IMR-90 (cell line): ENCODE measurements at regions not wholly inside any gene's neighbourhood (a gene's known extent, or its start where the extent isn't known, plus 50 kb on each side); places are given as distances from the start of the nearest gene placed in this dataset.

Experiments used
- ATAC-seq: fragments of 200-7000 bp; cut with Tn5 transposase; 2 replicates; pipeline ENCODE4 v1.9.1; 2020; ENCODE audit warnings: low read depth, mild to moderate bottlenecking, moderate library complexity
- BruUV-seq: library from RNA; stranded (reverse); fragments of 400-500 nt; replicated peaks from 2 replicates; lab custom pipeline; 2021; lab: Mats Ljungman, UMichigan
- CTCF ChIA-PET: fragments of 300-600 bp; formaldehyde crosslinking; extraction: SDS; loops from one replicate; lab custom pipeline; 2021; ENCODE audit warnings: antibody characterized with exemption; lab: Yijun Ruan, JAX
- POLR2A ChIA-PET: fragments of 300-600 bp; sonication (Branson Sonifier 250); formaldehyde crosslinking; loops from one replicate; lab custom pipeline; 2022; ENCODE audit warnings: antibody characterized with exemption; ENCODE audit not compliant: unreplicated experiment; lab: Charles Lee
- DNase-seq: peaks from one replicate; pipeline ENCODE4 v3.0.0; 2013
- H2AFZ ChIP-seq: replicated peaks from 2 replicates; pipeline ENCODE3; 2013; ENCODE audit warnings: low read length, mild to moderate bottlenecking; ENCODE audit not compliant: poor library complexity
- H2AK5ac ChIP-seq: 2 replicates; pipeline ENCODE4 v1.6.1; 2013; ENCODE audit warnings: low read depth, low read length, inconsistent platforms
- H2AK9ac ChIP-seq: replicated peaks from 2 replicates; pipeline ENCODE3; 2013; ENCODE audit warnings: mild to moderate bottlenecking, low read depth, low read length, moderate library complexity; ENCODE audit not compliant: poor library complexity
- H2BK120ac ChIP-seq: 2 replicates; pipeline ENCODE4 v1.6.1; 2013; ENCODE audit warnings: low read depth, low read length, inconsistent platforms
- H2BK15ac ChIP-seq: 3 replicates; pipeline ENCODE4 v1.6.1; 2013; ENCODE audit warnings: low read depth, low read length, inconsistent platforms
- H2BK20ac ChIP-seq: 2 replicates; pipeline ENCODE4 v1.6.1; 2013; ENCODE audit warnings: low read depth, mild to moderate bottlenecking, inconsistent platforms, low read length, moderate library complexity
- H2BK5ac ChIP-seq: 2 replicates; pipeline ENCODE4 v1.6.1; 2013; ENCODE audit warnings: mild to moderate bottlenecking, low read depth, low read length, inconsistent platforms; ENCODE audit not compliant: poor library complexity, severe bottlenecking
- H3K14ac ChIP-seq: replicated peaks from 2 replicates; pipeline ENCODE4 v1.6.1; 2013; ENCODE audit warnings: low read depth, low read length, inconsistent platforms
- H3K18ac ChIP-seq: 2 replicates; pipeline ENCODE4 v1.6.1; 2013; ENCODE audit warnings: low read depth, low read length, control low read depth
- H3K23ac ChIP-seq: 2 replicates; pipeline ENCODE4 v1.6.1; 2013; ENCODE audit warnings: low read depth, low read length, inconsistent platforms
- H3K27ac ChIP-seq: 2 replicates; pipeline ENCODE4 v1.5.1; 2013; ENCODE audit warnings: mild to moderate bottlenecking, control low read depth, low read length; ENCODE audit not compliant: insufficient read depth
- H3K27me3 ChIP-seq: 2 replicates; pipeline ENCODE4 v1.6.1; 2013; ENCODE audit warnings: low read length; ENCODE audit not compliant: control insufficient read depth, insufficient read depth
- H3K36me3 ChIP-seq: 2 replicates; pipeline ENCODE4 v1.6.1; 2013; ENCODE audit warnings: low read length, mixed read lengths; ENCODE audit not compliant: control insufficient read depth, insufficient read depth
- H3K4ac ChIP-seq: 2 replicates; pipeline ENCODE4 v1.6.1; 2013; ENCODE audit warnings: low read depth, low read length, inconsistent platforms
- H3K4me1 ChIP-seq: 2 replicates; pipeline ENCODE4 v1.6.1; 2013; ENCODE audit warnings: low read length, mixed read lengths; ENCODE audit not compliant: control insufficient read depth, insufficient read depth
- H3K4me2 ChIP-seq: 2 replicates; pipeline ENCODE4 v1.6.1; 2013; ENCODE audit warnings: low read depth, mild to moderate bottlenecking, control low read depth, low read length, moderate library complexity
- H3K4me3 ChIP-seq: 2 replicates; pipeline ENCODE4 v1.5.1; 2013; ENCODE audit warnings: low read depth, mild to moderate bottlenecking, control low read depth, low read length, moderate library complexity; ENCODE audit not compliant: insufficient read depth
- H3K56ac ChIP-seq: 2 replicates; pipeline ENCODE4 v1.6.1; 2013; ENCODE audit warnings: low read length, inconsistent platforms; ENCODE audit not compliant: insufficient read depth; ENCODE audit errors: extremely low read depth
- H3K79me1 ChIP-seq, 2 experiments: 2 replicates each; pipeline ENCODE4 v1.6.1; 2013; ENCODE audit warnings: low read length in 2 of 2, inconsistent platforms in 1 of 2, low read depth in 1 of 2
- H3K9ac ChIP-seq: 2 replicates; pipeline ENCODE4 v1.6.1; 2013; ENCODE audit warnings: low read depth, low read length, control low read depth
- H3K9me1 ChIP-seq: 2 replicates; pipeline ENCODE4 v1.6.1; 2013; ENCODE audit warnings: low read length, inconsistent platforms; ENCODE audit not compliant: insufficient read depth
- H3K9me3 ChIP-seq: 2 replicates; pipeline ENCODE4 v1.6.1; 2013; ENCODE audit warnings: low read length; ENCODE audit not compliant: control insufficient read depth, insufficient read depth
- H4K20me1 ChIP-seq: 2 replicates; pipeline ENCODE4 v1.6.1; 2013; ENCODE audit warnings: low read length, inconsistent platforms; ENCODE audit not compliant: insufficient read depth
- H4K5ac ChIP-seq: 2 replicates; pipeline ENCODE4 v1.6.1; 2013; ENCODE audit warnings: mild to moderate bottlenecking, low read depth, low read length, control low read depth
- H4K8ac ChIP-seq, 2 experiments: 2 replicates each; pipeline ENCODE4 v1.6.1; 2013; ENCODE audit warnings: low read depth in 2 of 2, low read length in 2 of 2, control low read depth in 1 of 2, inconsistent platforms in 1 of 2
- H4K91ac ChIP-seq: 2 replicates; pipeline ENCODE4 v1.6.1; 2013; ENCODE audit warnings: low read depth, low read length, inconsistent platforms; ENCODE audit not compliant: insufficient read depth
- NFE2L2 ChIP-seq: fragments of 150-350 bp; IDR thresholded peaks from 2 replicates; pipeline ENCODE4 v1.6.1; 2016; ENCODE audit warnings: low read depth, mild to moderate bottlenecking, low read length
- SMC3 ChIP-seq: fragments of 150-350 bp; IDR thresholded peaks from 2 replicates; pipeline ENCODE4 v1.6.1; 2016; ENCODE audit warnings: low read depth, mild to moderate bottlenecking, antibody characterized with exemption, low read length, moderate library complexity
- WGBS, 2 experiments: methylation state at CpG; one replicate each; pipeline versions ENCODE4 v1.1.5 to v1.1.7; 2013; ENCODE audit warnings: missing lambda C conversion rate in 2 of 2; ENCODE audit not compliant: insufficient read length in 1 of 2; ENCODE audit errors: extremely low coverage in 2 of 2; 5-methylcytosine and 5-hydroxymethylcytosine counted together
- dilution Hi-C: fragments of 300-500 bp; cut with HindIII; formaldehyde crosslinking; loops from one replicate; pipeline ENCODE4 v1.14.3; 2018; ENCODE audit warnings: low sequenced_read_pairs; ENCODE audit not compliant: unreplicated experiment
- in situ Hi-C: fragments of 300-500 bp; cut with MboI; formaldehyde crosslinking; loops from 3 replicates; pipeline ENCODE4 v1.14.3; 2019; ENCODE audit warnings: low sequenced_read_pairs, inconsistent platforms, mixed read lengths
- intact Hi-C: fragments of 100-400 bp; cut with micrococcal nuclease; formaldehyde crosslinking; loops from 2 replicates; pipeline ENCODE4 v1.10.0; 2022

DNA sequence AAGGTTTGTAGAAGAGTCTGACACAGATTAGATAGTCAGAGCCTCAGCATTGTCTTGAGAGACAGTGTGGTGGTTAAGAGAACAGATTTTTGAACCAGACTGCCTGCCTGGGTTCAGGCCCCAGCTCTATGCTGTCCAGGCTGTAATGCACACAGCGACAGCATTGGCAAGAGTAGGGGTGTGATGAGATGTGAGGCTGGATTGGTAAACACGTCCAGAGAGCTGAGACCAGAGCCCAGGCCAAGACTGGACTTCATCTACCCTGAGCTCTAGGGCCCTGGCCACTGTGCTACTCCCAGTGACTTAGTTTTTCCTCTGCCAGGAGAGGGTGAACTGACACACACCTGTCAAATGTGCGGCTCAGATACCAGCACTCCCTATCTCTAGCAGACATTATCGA lies 360.4 kb downstream of the RPS24 start:
- CTCF ChIA-PET: no interaction called here

More for the DNA sequence above, 360.4 kb downstream of the RPS24 start:
- Histone ChIP-seq H3K9me3 (no peaks in the 10 kb centered on the region), H3K9me1 (no peaks in the 10 kb centered on the region), H4K20me1 (no peaks in the 10 kb centered on the region), H3K27me3 (peaks cover 36% of the 10 kb centered on the region), H2BK20ac (no peak overlapping the region), H2AFZ (no peak overlapping the region), H3K14ac (no peak overlapping the region), H3K4ac (no peak overlapping the region), H3K36me3 (no peaks in the 10 kb centered on the region), H2BK15ac (no peak overlapping the region), H2BK120ac (no peak overlapping the region), H2BK5ac (no peak overlapping the region), H3K56ac (no peak overlapping the region), H3K23ac (no peak overlapping the region), H3K18ac (no peak overlapping the region), H3K4me2 (no peak overlapping the region), H2AK5ac (no peak overlapping the region), H2AK9ac (no peak overlapping the region), H4K5ac (no peak overlapping the region), H3K4me1 (no peaks in the 10 kb centered on the region), H3K27ac (no peak overlapping the region), H4K91ac (no peak overlapping the region), H3K9ac (no peak overlapping the region), H4K8ac (no peak overlapping the region), H3K79me1 (no peaks in the 10 kb centered on the region), H3K4me3 (no peak overlapping the region)
- in situ Hi-C loops (no loop called here), dilution Hi-C loops (no loop called here), intact Hi-C loops (no loop called here)
- BruUV-seq: no TSS peak
- TF ChIP-seq SMC3 (no peak), NFE2L2 (no peak)
- WGBS, 2 experiments: 80% methylated on average over 1 of the region's 4 CpGs; no CpG with 5 or more reads in 1 of the 2 experiments
- ATAC-seq: no peak
- no peak for DNase-seq
- POLR2A ChIA-PET: no interaction called here
